ENCODE measurements at regions not wholly inside any gene's neighbourhood (a gene's known extent, or its start where the extent isn't known, plus 50 kb on each side); places are given as distances from the start of the nearest gene placed in this dataset.
"Not testable (repeated sequence)": the region's sequence is repeated elsewhere in the genome, so short reads cannot be mapped to it uniquely, and the experiment has no call there.

- Histone ChIP-seq H3K4me1 (no peaks in the 10 kb centered on the region), H3K36me3 (no peaks in the 10 kb centered on the region), H3K9me3 (no peaks in the 10 kb centered on the region), H3K27ac (no peak overlapping the region), H3K4me3 (no peak overlapping the region), H3K27me3 (no peaks in the 10 kb centered on the region)
- TF ChIP-seq POLR2AphosphoS5 (IDR thresholded peaks at IDR 0.05) (no peak), EP300 (IDR thresholded peaks at IDR 0.05) (no peak), CTCF (IDR thresholded peaks at IDR 0.05) (no peak)
- no peak for DNase-seq
- 90 to 94% methylated on average over 3 of the region's 3 CpGs for WGBS, 2 donors
- intact Hi-C loops (cut with DNase I), result loop anchor here (10.0 kb wide), 1 partner anchor 785 kb away; no protein-coding TSS in a partner anchor
Measured at GRCh38 chr2:49619804-49620203, 465.5 kb upstream of the FSHR start.

- H3K4me1 ChIP-seq, result no peaks in the 10 kb centered on the region
- no peak overlapping the region for H3K4me3 ChIP-seq
- DNase-seq, result no peak
- 62 to 70% methylated on average over 3 of the region's 3 CpGs for WGBS, 2 donors
- intact Hi-C loops (cut with DNase I), result no loop called here
- no peak overlapping the region for H3K27ac ChIP-seq
- H3K36me3 ChIP-seq, result no peaks in the 10 kb centered on the region
- no peaks in the 10 kb centered on the region for H3K27me3 ChIP-seq
- TF ChIP-seq CTCF (IDR thresholded peaks at IDR 0.05) (no peak), EP300 (IDR thresholded peaks at IDR 0.05) (no peak)
- no peaks in the 10 kb centered on the region for H3K9me3 ChIP-seq
Measured at GRCh38 chr2:49618491-49618890, 464.2 kb upstream of the FSHR start.

- Histone ChIP-seq H3K27ac (no peak overlapping the region), H3K36me3 (no peaks in the 10 kb centered on the region), H3K9me3 (no peaks in the 10 kb centered on the region), H3K4me1 (no peaks in the 10 kb centered on the region), H3K27me3 (no peaks in the 10 kb centered on the region), H3K4me3 (no peak overlapping the region)
- TF ChIP-seq POLR2AphosphoS5 (IDR thresholded peaks at IDR 0.05) (no peak), CTCF (IDR thresholded peaks at IDR 0.05) (peak in 2 of 4 experiments; percentile 20 to 25)
- 12 to 17% methylated on average over 2 of the region's 2 CpGs for WGBS, 2 donors
- DNase-seq, result no peak
- intact Hi-C loops (cut with DNase I), result no loop called here
Measured at GRCh38 chr2:49616800-49617199, 462.5 kb upstream of the FSHR start.

GRCh38 chr2:49611796-49612195 is 457.5 kb upstream of the FSHR start:
- DNase-seq; intact Hi-C loops (cut with DNase I); H3K27me3 ChIP-seq; H3K9me3 ChIP-seq; H3K4me1 ChIP-seq; H3K4me3 ChIP-seq; H3K27ac ChIP-seq; H3K36me3 ChIP-seq: not testable (repeated sequence)
- WGBS, 2 donors, result 74 to 79% methylated on average over 5 of the region's 5 CpGs

GRCh38 chr2:49600524-49600923 is 446.2 kb upstream of the FSHR start:
- no peak for TF ChIP-seq POLR2AphosphoS5 (IDR thresholded peaks at IDR 0.05)
- TF ChIP-seq POLR2A (IDR thresholded peaks at IDR 0.05), result no peak
- TF ChIP-seq EP300 (IDR thresholded peaks at IDR 0.05), result no peak
- no peak for TF ChIP-seq CTCF (IDR thresholded peaks at IDR 0.05)
- DNase-seq, result no peak
- Histone ChIP-seq H3K36me3 (no peaks in the 10 kb centered on the region), H3K4me1 (no peaks in the 10 kb centered on the region), H3K27ac (no peak overlapping the region), H3K4me3 (no peak overlapping the region), H3K9me3 (no peaks in the 10 kb centered on the region), H3K27me3 (no peaks in the 10 kb centered on the region)
- 87 to 92% methylated on average over 3 of the region's 3 CpGs for WGBS, 2 donors
- intact Hi-C loops (cut with DNase I), result no loop called here
